ENCODE measurements at regions not wholly inside any gene's neighbourhood (a gene's known extent, or its start where the extent isn't known, plus 50 kb on each side); places are given as distances from the start of the nearest gene placed in this dataset.
"Not testable (repeated sequence)": the region's sequence is repeated elsewhere in the genome, so short reads cannot be mapped to it uniquely, and the experiment has no call there.

GRCh38 chr5:60517094-60517694 is 182.8 kb downstream of the DEPDC1B start:
- DNase-seq = no peak

- no peak for DNase-seq
These were observed 183.3 kb downstream of the DEPDC1B start for GRCh38 chr5:60516688-60517087.

GRCh38 chr5:60514152-60514551 is 185.8 kb downstream of the DEPDC1B start:
- no peak for DNase-seq

GRCh38 chr5:60512117-60512516 is 187.8 kb downstream of the DEPDC1B start:
- DNase-seq = no peak

GRCh38 chr5:60510663-60511062 is 189.3 kb downstream of the DEPDC1B start:
- peak; percentile 47 for DNase-seq

- DNase-seq = peak; percentile 45
These were observed 189.9 kb downstream of the DEPDC1B start for GRCh38 chr5:60510049-60510448.

GRCh38 chr5:60509519-60509918 is 190.4 kb downstream of the DEPDC1B start:
- DNase-seq = no peak

GRCh38 chr5:60507687-60508086 is 192.3 kb downstream of the DEPDC1B start:
- DNase-seq = peak; percentile 62

- DNase-seq = peak; percentile 40
These were observed 194.4 kb downstream of the DEPDC1B start for GRCh38 chr5:60505373-60506171.

GRCh38 chr5:60504342-60504741 is 195.6 kb downstream of the DEPDC1B start:
- DNase-seq = no peak

GRCh38 chr5:60503771-60504170 is 196.2 kb downstream of the DEPDC1B start:
- no peak for DNase-seq

GRCh38 chr5:60497706-60498500 is 202.1 kb downstream of the DEPDC1B start:
- DNase-seq = no peak

- DNase-seq = peak; percentile 43
These were observed 204.1 kb downstream of the DEPDC1B start for GRCh38 chr5:60495644-60496520.

- no peak for DNase-seq
These were observed 205.3 kb downstream of the DEPDC1B start for GRCh38 chr5:60494635-60495034.

GRCh38 chr5:60494144-60494543 is 205.8 kb downstream of the DEPDC1B start:
- DNase-seq = no peak

- no peak for DNase-seq
These were observed 206.6 kb downstream of the DEPDC1B start for GRCh38 chr5:60493372-60493771.

GRCh38 chr5:60492958-60493357 is 207.0 kb downstream of the DEPDC1B start:
- no peak for DNase-seq

- not testable (repeated sequence) for DNase-seq
These were observed 207.6 kb downstream of the DEPDC1B start for GRCh38 chr5:60492358-60492757.

GRCh38 chr5:60490597-60491166 is 209.3 kb downstream of the DEPDC1B start:
- no peak for DNase-seq

GRCh38 chr5:60489856-60490255 is 210.1 kb downstream of the DEPDC1B start:
- no peak for DNase-seq

GRCh38 chr5:60489377-60489776 is 210.6 kb downstream of the DEPDC1B start:
- DNase-seq = no peak
